ENCODE measurements at regions not wholly inside any gene's neighbourhood (a gene's known extent, or its start where the extent isn't known, plus 50 kb on each side); places are given as distances from the start of the nearest gene placed in this dataset.
"Not testable (repeated sequence)": the region's sequence is repeated elsewhere in the genome, so short reads cannot be mapped to it uniquely, and the experiment has no call there.

DNA sequence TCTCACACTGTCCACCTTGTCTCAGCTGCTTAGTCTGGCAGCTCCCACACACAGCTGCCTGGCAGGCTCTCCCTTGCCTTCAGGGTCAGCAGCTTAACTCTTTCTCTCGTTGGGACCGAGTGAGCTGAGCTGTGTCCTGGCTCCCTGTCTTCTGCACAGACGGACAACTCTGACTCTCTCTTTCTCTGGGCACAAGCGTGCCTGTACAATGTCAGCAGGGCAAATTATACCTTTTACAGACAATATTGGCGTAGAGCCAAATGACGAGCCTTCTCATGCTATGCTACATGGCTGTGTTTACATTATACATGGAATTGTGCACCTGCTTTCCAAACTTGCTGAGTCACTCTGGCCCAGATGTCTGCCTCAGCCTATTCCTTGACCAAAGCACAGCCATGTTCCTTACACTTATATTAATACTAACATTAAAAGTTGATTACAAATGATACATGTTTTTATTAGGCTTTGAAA is 188.6 kb downstream of the CYLC2 start:
- Mint-ChIP-seq H3K4me3 (no peak overlapping the region), H3K27me3 (ENCODE audit: insufficient read depth) (no peaks in the 10 kb centered on the region; the same call in 1 of the 2 replicates), H3K36me3 (ENCODE audit: low read depth) (0 out of 2 replicates have a peak, but pooled peaks cover 5% of the 10 kb centered on the region), H3K4me1 (ENCODE audit: low read depth) (no peaks in the 10 kb centered on the region), H3K9me3 (peaks cover 27% of the 10 kb centered on the region), H3K27ac (no peak overlapping the region)
- TF ChIP-seq, protein P1, sequence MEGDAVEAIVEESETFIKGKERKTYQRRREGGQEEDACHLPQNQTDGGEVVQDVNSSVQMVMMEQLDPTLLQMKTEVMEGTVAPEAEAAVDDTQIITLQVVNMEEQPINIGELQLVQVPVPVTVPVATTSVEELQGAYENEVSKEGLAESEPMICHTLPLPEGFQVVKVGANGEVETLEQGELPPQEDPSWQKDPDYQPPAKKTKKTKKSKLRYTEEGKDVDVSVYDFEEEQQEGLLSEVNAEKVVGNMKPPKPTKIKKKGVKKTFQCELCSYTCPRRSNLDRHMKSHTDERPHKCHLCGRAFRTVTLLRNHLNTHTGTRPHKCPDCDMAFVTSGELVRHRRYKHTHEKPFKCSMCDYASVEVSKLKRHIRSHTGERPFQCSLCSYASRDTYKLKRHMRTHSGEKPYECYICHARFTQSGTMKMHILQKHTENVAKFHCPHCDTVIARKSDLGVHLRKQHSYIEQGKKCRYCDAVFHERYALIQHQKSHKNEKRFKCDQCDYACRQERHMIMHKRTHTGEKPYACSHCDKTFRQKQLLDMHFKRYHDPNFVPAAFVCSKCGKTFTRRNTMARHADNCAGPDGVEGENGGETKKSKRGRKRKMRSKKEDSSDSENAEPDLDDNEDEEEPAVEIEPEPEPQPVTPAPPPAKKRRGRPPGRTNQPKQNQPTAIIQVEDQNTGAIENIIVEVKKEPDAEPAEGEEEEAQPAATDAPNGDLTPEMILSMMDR (IDR thresholded peaks at IDR 0.05), result no peak
- no peak for DNase-seq

DNA sequence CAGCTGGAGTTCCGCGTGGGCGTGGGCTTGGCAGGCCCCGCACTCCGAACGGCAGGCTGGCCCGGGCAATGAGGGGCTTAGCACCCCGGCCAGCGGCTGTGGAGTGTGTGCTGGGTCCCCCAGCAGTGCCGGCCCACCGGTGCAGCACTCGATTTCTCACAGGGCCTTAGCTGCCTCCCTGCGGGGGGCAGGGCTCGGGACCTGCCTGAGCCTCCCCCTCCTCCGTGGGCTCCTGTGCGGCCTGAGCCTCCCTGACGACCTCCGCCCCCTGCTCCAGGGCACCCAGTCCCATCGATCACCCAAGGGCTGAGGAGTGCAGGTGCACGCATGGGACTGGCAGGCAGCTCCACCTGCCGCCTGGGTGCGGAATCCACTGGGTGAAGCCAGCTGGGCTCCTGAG is 191.8 kb downstream of the CYLC2 start:
- DNase-seq, result no peak

DNA sequence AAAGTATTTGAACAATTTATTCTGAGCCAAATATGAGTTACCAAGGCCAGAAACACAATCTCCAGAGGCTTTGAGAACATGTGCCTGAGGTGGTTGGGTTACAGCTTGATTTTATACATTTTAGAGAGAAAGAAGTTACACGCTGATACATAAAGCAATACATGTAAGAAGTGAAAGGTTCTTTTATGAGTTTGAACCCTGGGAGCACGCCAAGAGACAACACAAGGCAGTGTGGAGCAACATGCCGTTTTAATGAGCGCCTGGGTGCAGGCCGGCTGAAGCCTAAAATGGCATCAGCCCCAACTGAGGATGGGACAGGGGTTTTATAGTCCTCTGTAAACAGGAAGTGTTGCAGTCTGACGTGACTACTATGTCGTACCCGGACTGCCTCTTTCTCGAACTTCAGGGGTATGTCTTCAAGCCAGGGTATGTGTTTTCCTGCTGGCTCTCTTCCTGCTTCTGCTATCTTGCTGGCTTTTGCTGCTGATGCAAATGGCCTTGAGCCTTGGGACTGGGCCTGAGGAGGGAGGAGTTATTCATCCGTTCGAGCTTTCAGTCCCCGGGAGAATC is 193.7 kb downstream of the CYLC2 start:
- 0 out of 2 replicates have a peak, but pooled peaks cover 5% of the 10 kb centered on the region for H3K36me3 Mint-ChIP-seq (ENCODE audit: low read depth)
- no peak for DNase-seq
- H3K27me3 Mint-ChIP-seq (ENCODE audit: insufficient read depth), result no peaks in the 10 kb centered on the region
- H3K27ac Mint-ChIP-seq, result no peak overlapping the region
- H3K4me1 Mint-ChIP-seq (ENCODE audit: low read depth), result no peaks in the 10 kb centered on the region
- no peak overlapping the region for H3K4me3 Mint-ChIP-seq
- peaks cover 40% of the 10 kb centered on the region for H3K9me3 Mint-ChIP-seq
- TF ChIP-seq, protein P1 (IDR thresholded peaks at IDR 0.05), result no peak

More for the DNA sequence above, 191.8 kb downstream of the CYLC2 start:
- TF ChIP-seq, protein P1 (IDR thresholded peaks at IDR 0.05), result no peak
- Mint-ChIP-seq H3K4me1 (ENCODE audit: low read depth) (no peaks in the 10 kb centered on the region), H3K9me3 (peaks cover 38% of the 10 kb centered on the region), H3K4me3 (no peak overlapping the region), H3K27ac (no peak overlapping the region), H3K36me3 (ENCODE audit: low read depth) (0 out of 2 replicates have a peak, but pooled peaks cover 5% of the 10 kb centered on the region), H3K27me3 (ENCODE audit: insufficient read depth) (no peaks in the 10 kb centered on the region; the same call in 1 of the 2 replicates)

DNA sequence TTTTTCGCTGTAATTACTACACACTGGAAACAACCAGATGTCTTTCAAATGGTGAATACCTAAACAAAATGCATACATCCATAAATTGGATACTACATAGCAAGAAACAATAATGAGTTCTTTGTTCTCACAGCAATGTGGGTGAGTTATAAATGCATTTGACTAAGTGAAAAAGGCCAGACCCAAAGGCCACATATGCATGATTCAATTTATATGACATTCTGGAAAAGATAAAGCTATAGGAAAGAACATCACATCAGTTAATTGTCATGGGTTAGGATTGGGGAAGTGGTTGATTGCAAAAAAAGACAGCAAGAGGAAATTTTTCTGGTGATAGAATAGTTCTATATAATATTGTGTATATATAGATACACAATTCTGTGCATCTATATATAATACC is 198.9 kb downstream of the CYLC2 start:
- H3K4me1 Mint-ChIP-seq (ENCODE audit: low read depth), result no peaks in the 10 kb centered on the region
- H3K27me3 Mint-ChIP-seq (ENCODE audit: insufficient read depth), result no peaks in the 10 kb centered on the region
- H3K9me3 Mint-ChIP-seq, result peaks cover 27% of the 10 kb centered on the region
- TF ChIP-seq, protein P1 (IDR thresholded peaks at IDR 0.05), result no peak
- H3K36me3 Mint-ChIP-seq (ENCODE audit: low read depth), result no peaks in the 10 kb centered on the region
- H3K4me3 Mint-ChIP-seq, result no peak overlapping the region
- no peak overlapping the region for H3K27ac Mint-ChIP-seq
- DNase-seq, result no peak

DNA sequence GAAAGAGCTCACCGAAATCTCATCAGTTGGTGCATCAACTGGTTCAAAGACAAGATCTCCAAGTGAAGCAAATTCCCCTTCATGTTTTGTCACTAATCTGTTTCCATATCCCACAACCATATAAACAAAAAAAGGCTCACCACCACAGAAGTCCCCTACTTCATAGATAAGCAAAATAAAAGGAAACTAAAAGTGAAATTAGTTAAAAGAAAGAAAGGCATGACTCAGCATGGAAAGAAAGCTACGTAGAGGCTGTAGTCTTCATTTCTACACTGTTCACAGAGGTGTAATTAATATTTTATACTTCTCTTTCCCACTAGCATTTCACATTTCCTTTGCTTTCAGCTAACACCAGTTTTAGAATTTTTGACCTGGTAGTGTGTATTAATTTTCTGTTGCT is 208.0 kb downstream of the CYLC2 start:
- no peak overlapping the region for H3K27ac Mint-ChIP-seq
- DNase-seq, result no peak
- no peak overlapping the region for H3K4me3 Mint-ChIP-seq
- no peaks in the 10 kb centered on the region for H3K4me1 Mint-ChIP-seq (ENCODE audit: low read depth)
- peaks cover 15% of the 10 kb centered on the region for H3K9me3 Mint-ChIP-seq
- H3K36me3 Mint-ChIP-seq (ENCODE audit: low read depth), result no peaks in the 10 kb centered on the region
- no peaks in the 10 kb centered on the region for H3K27me3 Mint-ChIP-seq (ENCODE audit: insufficient read depth)
- TF ChIP-seq, protein P1 (IDR thresholded peaks at IDR 0.05), result no peak

DNA sequence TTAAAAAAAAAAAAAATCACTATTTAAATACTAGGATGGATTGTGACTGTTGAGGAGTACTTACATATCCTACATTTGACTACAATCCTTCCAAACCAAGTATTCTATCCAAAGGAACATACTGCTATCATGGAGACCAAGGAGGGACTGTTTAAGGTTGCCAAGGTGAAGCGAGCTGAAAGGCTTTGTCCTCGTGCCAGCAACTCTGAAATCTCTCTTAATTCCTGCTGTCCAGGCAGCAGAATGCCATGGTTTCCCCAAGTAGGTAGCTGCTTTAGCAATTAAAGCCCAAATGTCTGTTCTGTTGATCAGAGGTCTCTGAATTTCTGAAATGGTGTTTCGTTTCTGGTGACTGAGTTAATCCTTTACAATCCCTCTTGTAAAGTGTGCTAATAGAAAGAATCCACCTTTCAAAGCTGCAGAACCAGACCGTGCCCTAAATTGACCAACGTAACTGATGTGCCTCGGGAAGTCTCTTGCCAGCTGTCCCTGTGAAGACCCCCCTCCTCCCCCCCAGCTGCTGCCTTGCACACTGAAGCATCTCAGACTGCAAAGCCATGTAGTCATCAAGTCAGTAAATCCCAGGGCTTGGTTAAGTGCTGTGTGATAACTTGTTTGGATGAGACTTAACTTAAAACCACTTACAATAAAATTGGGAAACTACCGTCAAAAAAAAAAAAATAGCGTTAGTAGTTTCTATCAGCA is 210.9 kb downstream of the CYLC2 start:
- peaks cover 39% of the 10 kb centered on the region for H3K9me3 Mint-ChIP-seq
- not testable (repeated sequence) for DNase-seq; H3K4me3 Mint-ChIP-seq; H3K4me1 Mint-ChIP-seq (ENCODE audit: low read depth); H3K27me3 Mint-ChIP-seq (ENCODE audit: insufficient read depth); H3K36me3 Mint-ChIP-seq (ENCODE audit: low read depth); H3K27ac Mint-ChIP-seq
